ENCODE measurements at regions not wholly inside any gene's neighbourhood (a gene's known extent, or its start where the extent isn't known, plus 50 kb on each side); places are given as distances from the start of the nearest gene placed in this dataset.

DNA sequence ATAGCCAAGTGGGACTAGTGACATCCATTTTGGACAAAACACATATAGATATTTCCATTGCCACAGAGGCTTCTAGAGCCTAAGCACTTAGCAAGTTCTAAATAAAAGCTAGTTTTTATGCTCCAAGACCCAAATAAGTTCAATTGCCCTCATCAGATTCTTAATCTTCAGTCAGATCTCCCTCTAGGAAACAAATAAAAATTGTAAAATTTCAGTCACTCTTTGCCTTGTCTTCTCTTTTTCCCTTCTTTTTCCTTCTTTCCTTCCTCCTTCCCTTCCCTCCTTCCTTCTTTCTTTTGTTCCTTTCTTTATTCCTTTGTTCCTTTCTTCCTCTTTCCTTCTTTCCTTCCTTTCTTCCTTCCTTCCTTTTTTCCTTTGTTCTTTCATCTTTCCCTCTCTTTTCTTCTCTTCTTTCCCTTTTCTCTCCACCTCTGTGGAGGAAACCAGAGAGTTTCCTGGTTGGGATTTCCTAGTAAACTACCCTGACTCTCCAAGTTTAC is 68.8 kb upstream of the GADL1 start:
- TF ChIP-seq POLR2AphosphoS5 (IDR thresholded peaks at IDR 0.05) (no peak), CTCF (IDR thresholded peaks at IDR 0.05) (no peak)
